Panc1 (cell line): ENCODE measurements at regions not wholly inside any gene's neighbourhood (a gene's known extent, or its start where the extent isn't known, plus 50 kb on each side); places are given as distances from the start of the nearest gene placed in this dataset.

ENCODE experiments used
- POLR2AphosphoS5 ChIP-seq: IDR thresholded peaks from 2 replicates; pipeline ENCODE4 v1.6.1; 2012; ENCODE audit warnings: mild to moderate bottlenecking, low read depth, low read length, moderate library complexity
- SIN3A ChIP-seq: IDR thresholded peaks from 2 replicates; pipeline ENCODE4 v1.6.1; 2012; ENCODE audit warnings: low read depth, mild to moderate bottlenecking, low read length, moderate library complexity, borderline replicate concordance; ENCODE audit not compliant: insufficient read depth
- TCF7L2 ChIP-seq: IDR thresholded peaks from 2 replicates; pipeline ENCODE4 v1.6.1; 2011; ENCODE audit warnings: mild to moderate bottlenecking, low read depth, low read length, inconsistent platforms
- TF ChIP-seq, protein P1 (sequence below): fragments of 450-650 bp; IDR thresholded peaks from 2 replicates; pipeline ENCODE4 v1.5.1; 2017; ENCODE audit warnings: mild to moderate bottlenecking
- TF ChIP-seq, protein P2 (sequence below), 2 experiments: IDR thresholded peaks; 2 replicates each; pipeline ENCODE4 v1.6.1; 2011 to 2012; ENCODE audit warnings: low read depth in 2 of 2, control low read depth in 1 of 2, low read length in 1 of 2, mild to moderate bottlenecking in 1 of 2, moderate library complexity in 1 of 2; ENCODE audit not compliant: insufficient read depth in 1 of 2

DNA sequence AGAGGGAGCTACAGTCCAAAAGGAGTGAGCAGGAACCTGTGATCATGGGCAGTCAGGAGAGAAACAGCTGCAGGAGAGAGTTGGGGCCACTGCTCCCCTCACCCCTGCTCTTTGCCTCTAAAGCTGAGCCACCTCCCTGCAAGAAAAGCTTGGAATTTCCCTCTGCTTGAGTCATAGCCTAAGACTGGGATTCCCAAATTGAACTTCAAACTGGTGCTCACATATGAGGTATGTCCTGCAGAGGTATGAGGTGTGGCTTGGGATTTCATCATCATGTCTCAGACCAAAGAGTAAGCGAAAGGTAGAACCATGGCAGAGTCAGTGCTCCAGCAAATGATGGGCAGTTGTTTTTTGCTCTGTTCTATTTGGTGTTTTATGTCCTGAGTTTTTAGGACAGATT lies 237.1 kb upstream of the NRP1 start:
- TF ChIP-seq, protein P1, sequence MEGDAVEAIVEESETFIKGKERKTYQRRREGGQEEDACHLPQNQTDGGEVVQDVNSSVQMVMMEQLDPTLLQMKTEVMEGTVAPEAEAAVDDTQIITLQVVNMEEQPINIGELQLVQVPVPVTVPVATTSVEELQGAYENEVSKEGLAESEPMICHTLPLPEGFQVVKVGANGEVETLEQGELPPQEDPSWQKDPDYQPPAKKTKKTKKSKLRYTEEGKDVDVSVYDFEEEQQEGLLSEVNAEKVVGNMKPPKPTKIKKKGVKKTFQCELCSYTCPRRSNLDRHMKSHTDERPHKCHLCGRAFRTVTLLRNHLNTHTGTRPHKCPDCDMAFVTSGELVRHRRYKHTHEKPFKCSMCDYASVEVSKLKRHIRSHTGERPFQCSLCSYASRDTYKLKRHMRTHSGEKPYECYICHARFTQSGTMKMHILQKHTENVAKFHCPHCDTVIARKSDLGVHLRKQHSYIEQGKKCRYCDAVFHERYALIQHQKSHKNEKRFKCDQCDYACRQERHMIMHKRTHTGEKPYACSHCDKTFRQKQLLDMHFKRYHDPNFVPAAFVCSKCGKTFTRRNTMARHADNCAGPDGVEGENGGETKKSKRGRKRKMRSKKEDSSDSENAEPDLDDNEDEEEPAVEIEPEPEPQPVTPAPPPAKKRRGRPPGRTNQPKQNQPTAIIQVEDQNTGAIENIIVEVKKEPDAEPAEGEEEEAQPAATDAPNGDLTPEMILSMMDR, result no peak
- TF ChIP-seq, protein P2, sequence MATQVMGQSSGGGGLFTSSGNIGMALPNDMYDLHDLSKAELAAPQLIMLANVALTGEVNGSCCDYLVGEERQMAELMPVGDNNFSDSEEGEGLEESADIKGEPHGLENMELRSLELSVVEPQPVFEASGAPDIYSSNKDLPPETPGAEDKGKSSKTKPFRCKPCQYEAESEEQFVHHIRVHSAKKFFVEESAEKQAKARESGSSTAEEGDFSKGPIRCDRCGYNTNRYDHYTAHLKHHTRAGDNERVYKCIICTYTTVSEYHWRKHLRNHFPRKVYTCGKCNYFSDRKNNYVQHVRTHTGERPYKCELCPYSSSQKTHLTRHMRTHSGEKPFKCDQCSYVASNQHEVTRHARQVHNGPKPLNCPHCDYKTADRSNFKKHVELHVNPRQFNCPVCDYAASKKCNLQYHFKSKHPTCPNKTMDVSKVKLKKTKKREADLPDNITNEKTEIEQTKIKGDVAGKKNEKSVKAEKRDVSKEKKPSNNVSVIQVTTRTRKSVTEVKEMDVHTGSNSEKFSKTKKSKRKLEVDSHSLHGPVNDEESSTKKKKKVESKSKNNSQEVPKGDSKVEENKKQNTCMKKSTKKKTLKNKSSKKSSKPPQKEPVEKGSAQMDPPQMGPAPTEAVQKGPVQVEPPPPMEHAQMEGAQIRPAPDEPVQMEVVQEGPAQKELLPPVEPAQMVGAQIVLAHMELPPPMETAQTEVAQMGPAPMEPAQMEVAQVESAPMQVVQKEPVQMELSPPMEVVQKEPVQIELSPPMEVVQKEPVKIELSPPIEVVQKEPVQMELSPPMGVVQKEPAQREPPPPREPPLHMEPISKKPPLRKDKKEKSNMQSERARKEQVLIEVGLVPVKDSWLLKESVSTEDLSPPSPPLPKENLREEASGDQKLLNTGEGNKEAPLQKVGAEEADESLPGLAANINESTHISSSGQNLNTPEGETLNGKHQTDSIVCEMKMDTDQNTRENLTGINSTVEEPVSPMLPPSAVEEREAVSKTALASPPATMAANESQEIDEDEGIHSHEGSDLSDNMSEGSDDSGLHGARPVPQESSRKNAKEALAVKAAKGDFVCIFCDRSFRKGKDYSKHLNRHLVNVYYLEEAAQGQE (IDR thresholded peaks at IDR 0.05; ENCODE audit: insufficient read depth in 1 of 2, low read depth in 2 of 2, low read length in 1 of 2), result no peak
- TF ChIP-seq POLR2AphosphoS5 (no peak), TCF7L2 (no peak), SIN3A (no peak)
